Bronchial epithelial cell (primary cell): ENCODE measurements at regions not wholly inside any gene's neighbourhood (a gene's known extent, or its start where the extent isn't known, plus 50 kb on each side); places are given as distances from the start of the nearest gene placed in this dataset.

Experiments
- DNase-seq: peaks from one replicate; pipeline ENCODE4 v3.0.0-alpha.2; 2010; ENCODE audit warnings: low read depth
- FAIRE-seq: peaks from 2 replicates; lab custom pipeline; 2011; peaks lifted over from hg19 to GRCh38; lab: Jason Lieb, UNC
- H3K27me3 ChIP-seq: 2 replicates; pipeline ENCODE4 v1.5.1; 2011; ENCODE audit warnings: low read length; ENCODE audit not compliant: control insufficient read depth, insufficient read depth
- H3K36me3 ChIP-seq: 2 replicates; pipeline ENCODE4 v1.5.1; 2011; ENCODE audit warnings: low read length; ENCODE audit not compliant: control insufficient read depth, insufficient read depth
- H3K4me3 ChIP-seq: 2 replicates; pipeline ENCODE4 v1.5.1; 2011; ENCODE audit warnings: mild to moderate bottlenecking, low read depth, low read length, control low read depth
- TF ChIP-seq, protein P1 (sequence below): IDR thresholded peaks from 2 replicates; pipeline ENCODE4 v1.5.1; 2011; ENCODE audit warnings: mild to moderate bottlenecking, moderate library complexity, low read length, control low read depth, inconsistent platforms; ENCODE audit not compliant: insufficient read depth, severe bottlenecking

DNA sequence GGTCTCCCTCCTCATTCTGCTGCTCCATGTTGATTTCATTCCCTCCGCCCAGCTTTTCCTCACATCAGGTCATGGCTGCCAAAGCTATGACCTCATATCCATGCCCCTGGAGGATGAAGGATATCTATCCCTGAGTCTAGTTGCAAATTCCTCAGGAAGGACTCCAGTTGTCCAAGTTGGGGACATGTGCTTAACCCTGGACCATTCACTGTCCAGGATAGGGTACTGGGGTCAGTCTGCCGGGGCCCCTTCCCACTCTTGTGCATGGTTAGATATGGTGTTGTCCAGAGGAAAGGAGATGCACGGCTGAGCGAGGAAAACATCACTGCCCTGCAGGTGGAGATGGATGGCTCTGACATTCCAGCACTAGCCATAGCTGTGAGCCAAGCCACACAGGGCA lies 51.9 kb upstream of the COMTD1 start:
- FAIRE-seq = no peak
- Histone ChIP-seq H3K4me3 (no peak overlapping the region), H3K27me3 (peaks cover 2% of the 10 kb centered on the region), H3K36me3 (no peaks in the 10 kb centered on the region)
- TF ChIP-seq, protein P1, sequence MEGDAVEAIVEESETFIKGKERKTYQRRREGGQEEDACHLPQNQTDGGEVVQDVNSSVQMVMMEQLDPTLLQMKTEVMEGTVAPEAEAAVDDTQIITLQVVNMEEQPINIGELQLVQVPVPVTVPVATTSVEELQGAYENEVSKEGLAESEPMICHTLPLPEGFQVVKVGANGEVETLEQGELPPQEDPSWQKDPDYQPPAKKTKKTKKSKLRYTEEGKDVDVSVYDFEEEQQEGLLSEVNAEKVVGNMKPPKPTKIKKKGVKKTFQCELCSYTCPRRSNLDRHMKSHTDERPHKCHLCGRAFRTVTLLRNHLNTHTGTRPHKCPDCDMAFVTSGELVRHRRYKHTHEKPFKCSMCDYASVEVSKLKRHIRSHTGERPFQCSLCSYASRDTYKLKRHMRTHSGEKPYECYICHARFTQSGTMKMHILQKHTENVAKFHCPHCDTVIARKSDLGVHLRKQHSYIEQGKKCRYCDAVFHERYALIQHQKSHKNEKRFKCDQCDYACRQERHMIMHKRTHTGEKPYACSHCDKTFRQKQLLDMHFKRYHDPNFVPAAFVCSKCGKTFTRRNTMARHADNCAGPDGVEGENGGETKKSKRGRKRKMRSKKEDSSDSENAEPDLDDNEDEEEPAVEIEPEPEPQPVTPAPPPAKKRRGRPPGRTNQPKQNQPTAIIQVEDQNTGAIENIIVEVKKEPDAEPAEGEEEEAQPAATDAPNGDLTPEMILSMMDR = no peak
- no peak for DNase-seq

DNA sequence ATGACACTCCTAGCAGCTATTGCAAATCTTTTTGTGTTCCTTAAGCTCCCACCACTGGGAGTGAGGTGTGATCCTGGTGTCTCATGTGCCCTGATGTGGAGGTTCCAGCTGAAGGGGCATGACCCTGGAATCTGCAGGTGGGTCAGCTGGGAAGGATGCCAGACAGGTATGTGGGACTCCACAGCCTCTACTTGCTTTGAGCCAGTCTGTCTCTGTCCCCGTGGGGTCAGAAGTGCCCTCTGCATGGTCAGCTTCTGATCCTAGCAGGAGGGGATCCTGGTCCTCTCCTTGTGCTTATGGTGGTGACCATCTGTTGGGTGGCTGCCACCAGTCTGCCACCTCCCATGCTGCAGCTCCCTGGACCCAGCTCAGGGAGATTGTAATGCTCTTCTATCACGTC lies 51.1 kb upstream of the COMTD1 start:
- TF ChIP-seq, protein P1 = no peak
- H3K27me3 ChIP-seq = peaks cover 2% of the 10 kb centered on the region
- no peaks in the 10 kb centered on the region for H3K36me3 ChIP-seq
- no peak for DNase-seq
- no peak overlapping the region for H3K4me3 ChIP-seq
- FAIRE-seq = no peak
